Kidney epithelial cell (primary cell): ENCODE measurements at regions not wholly inside any gene's neighbourhood (a gene's known extent, or its start where the extent isn't known, plus 50 kb on each side); places are given as distances from the start of the nearest gene placed in this dataset.
"Not testable (repeated sequence)": the region's sequence is repeated elsewhere in the genome, so short reads cannot be mapped to it uniquely, and the experiment has no call there.

ENCODE experiments used
- DNase-seq: peaks from one replicate; pipeline ENCODE4 v3.0.0-alpha.2; 2010; ENCODE audit warnings: low read depth
- H3K27me3 ChIP-seq: 2 replicates; pipeline ENCODE4 v1.6.0; 2011; ENCODE audit warnings: low read length; ENCODE audit not compliant: control insufficient read depth, insufficient read depth
- H3K36me3 ChIP-seq: 2 replicates; pipeline ENCODE4 v1.5.1; 2011; ENCODE audit warnings: low read length; ENCODE audit not compliant: control insufficient read depth, insufficient read depth
- H3K4me3 ChIP-seq: 2 replicates; pipeline ENCODE4 v1.5.1; 2011; ENCODE audit warnings: low read depth, mild to moderate bottlenecking, control low read depth, low read length
- TF ChIP-seq, protein P1 (sequence below): IDR thresholded peaks from 2 replicates; pipeline ENCODE4 v1.5.1; 2011; ENCODE audit warnings: mild to moderate bottlenecking, moderate library complexity, low read length, control low read depth, inconsistent platforms; ENCODE audit not compliant: insufficient read depth, poor library complexity, severe bottlenecking

DNA sequence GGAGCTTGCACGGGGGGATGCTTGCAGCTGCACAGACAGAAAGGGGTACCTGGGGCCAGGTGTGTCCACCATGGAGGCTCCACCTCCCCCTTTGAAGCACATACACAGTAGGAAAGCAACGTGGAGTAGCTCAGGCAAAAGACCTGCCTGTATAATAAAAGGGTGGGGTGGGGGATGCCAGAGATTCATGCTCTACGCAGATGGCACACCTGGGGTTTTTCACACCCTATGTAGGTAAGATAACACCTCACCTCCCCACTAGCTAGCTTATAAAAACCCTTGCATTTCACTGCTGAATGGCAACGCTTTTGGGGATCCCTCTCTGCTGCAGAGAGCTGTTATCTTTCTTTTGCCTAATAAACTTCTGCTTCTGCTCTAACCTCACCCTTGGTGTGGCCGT lies 317.3 kb downstream of the KLF13 start:
- H3K4me3 ChIP-seq, H3K36me3 ChIP-seq, H3K27me3 ChIP-seq, DNase-seq: not testable (repeated sequence)

DNA sequence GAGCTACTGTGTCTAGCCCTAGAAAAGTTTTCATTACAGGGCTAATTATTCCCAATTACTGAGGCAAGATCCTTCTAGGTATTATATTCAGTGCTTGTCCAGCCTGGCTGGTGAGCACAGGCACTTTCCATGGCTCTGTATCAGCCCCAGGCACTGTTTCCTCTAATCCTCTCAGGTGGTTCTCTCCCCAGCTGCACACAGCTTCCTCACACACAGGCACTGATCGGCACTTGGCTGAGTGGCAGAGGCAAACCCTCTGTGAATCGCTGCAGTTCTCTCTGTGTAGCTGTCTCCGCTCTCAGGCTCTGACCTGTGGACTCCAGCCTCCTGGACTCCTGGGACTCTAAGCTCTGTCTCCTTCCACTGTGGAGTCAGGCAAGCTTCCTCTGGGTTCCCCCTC lies 318.1 kb downstream of the KLF13 start:
- H3K27me3 ChIP-seq, H3K4me3 ChIP-seq, H3K36me3 ChIP-seq, DNase-seq: not testable (repeated sequence)

DNA sequence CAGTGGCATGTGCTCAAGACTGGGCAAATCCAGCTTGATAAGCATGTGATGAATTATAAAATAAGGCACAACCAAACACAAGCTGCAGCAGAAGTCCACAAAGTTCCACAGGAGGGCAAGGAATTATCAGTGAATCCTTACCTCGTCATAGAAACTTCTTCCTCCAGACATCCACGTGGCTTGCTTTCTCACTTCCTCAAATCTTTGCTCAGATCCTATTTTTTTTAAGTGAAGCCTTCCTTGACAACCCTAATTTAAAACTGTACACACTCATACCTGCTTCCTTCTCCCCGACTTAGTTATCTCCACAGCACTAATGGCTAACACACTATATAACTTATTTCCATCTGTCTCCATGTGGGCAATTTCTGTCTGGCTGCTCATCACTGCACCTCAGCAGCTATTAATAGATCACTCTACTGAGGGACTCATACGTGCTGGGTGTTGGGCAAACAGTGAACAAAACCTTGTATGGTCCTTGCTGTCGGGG lies 320.7 kb downstream of the KLF13 start:
- not testable (repeated sequence) for DNase-seq, H3K27me3 ChIP-seq, H3K4me3 ChIP-seq, H3K36me3 ChIP-seq

DNA sequence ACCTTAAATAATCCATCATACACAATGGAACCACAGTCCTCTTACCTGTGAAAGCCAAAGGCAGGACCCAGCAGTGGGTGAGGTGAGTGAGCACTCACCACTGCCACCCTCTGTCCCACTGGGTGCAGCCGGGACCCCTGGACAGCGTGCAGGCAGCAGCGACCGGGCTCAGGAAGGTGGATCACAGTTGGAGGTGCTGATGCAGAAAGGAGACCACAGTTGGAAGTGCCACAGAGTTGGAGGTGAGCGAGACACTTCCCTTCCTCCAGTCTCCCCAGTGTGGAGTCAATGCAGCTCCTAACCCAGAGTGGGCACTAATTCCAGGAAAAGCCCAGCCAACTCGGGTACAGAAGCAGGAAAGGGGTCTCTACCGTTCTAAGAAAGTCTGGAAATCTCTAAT lies 323.0 kb downstream of the KLF13 start:
- H3K36me3 ChIP-seq, H3K4me3 ChIP-seq, DNase-seq, H3K27me3 ChIP-seq: not testable (repeated sequence)

DNA sequence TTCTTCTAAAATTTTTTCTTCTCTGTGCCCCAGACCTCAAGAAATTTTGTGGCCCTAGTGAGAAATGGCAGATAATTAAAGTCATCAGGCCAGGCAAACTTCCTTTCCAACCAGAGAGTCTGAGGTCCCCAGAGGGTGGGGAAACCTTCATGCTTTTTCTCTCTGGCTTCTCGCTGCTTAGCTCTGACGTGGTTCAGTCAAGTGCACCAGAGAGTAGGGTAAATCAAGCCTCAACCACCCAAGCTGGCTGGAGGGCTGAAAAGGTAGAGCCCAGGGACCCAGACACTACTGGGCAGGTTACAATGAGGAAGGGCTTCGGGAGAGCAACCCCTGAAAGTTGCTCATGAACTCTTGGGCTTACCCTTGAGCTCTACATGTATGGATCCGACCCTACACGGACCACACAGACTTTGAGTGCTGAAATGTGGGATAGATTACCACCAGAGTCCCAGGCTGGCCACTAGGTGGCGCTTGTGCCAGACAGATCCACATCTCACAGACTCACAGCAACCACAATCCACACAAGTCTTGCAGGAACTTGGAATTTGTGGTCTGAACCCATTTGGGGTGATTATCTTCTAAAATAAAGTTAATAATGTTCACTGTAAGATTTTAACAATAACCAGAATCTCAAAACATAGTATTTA lies 323.5 kb downstream of the KLF13 start:
- not testable (repeated sequence) for H3K27me3 ChIP-seq, H3K36me3 ChIP-seq, DNase-seq, H3K4me3 ChIP-seq
- TF ChIP-seq, protein P1, sequence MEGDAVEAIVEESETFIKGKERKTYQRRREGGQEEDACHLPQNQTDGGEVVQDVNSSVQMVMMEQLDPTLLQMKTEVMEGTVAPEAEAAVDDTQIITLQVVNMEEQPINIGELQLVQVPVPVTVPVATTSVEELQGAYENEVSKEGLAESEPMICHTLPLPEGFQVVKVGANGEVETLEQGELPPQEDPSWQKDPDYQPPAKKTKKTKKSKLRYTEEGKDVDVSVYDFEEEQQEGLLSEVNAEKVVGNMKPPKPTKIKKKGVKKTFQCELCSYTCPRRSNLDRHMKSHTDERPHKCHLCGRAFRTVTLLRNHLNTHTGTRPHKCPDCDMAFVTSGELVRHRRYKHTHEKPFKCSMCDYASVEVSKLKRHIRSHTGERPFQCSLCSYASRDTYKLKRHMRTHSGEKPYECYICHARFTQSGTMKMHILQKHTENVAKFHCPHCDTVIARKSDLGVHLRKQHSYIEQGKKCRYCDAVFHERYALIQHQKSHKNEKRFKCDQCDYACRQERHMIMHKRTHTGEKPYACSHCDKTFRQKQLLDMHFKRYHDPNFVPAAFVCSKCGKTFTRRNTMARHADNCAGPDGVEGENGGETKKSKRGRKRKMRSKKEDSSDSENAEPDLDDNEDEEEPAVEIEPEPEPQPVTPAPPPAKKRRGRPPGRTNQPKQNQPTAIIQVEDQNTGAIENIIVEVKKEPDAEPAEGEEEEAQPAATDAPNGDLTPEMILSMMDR, result peak; percentile 19

DNA sequence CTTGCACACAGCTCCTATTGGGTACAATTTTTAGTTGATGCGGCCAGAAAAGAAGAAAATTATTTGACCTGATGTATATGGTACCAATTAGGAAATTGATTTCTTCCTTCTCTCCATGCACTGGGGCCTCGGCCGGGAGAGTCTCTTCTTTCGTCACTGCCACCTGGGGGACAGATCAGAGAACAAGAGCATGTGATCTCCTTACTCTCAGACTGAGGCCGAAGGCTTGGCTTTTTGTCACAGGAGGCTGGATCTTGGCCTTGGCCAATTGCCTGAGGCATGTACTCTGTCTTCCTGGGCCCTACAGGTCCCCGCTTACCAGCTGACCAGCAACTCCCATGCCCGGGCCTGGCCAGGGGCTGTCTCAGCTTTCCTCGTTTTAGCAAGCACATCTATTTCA lies 330.3 kb downstream of the KLF13 start:
- not testable (repeated sequence) for DNase-seq, H3K36me3 ChIP-seq, H3K4me3 ChIP-seq, H3K27me3 ChIP-seq

DNA sequence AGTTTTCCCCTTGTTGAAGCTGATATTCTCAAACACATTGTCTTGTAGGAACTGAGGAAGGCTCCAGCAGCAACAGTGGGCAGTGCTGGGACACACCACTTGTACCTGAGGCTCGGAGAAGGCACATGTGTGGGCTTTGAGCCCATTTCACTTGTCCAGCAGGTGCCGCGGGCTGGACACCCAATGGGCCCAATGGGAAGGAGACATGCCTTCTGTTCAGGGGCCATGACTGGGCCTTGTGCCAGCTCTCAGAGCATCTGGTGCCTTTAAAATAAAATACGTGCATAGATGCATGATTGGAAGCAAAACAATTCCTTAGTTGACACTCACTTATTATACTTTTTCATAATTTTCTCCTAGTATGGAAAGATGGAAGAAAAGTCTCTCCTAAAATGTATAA lies 334.2 kb downstream of the KLF13 start:
- H3K27me3 ChIP-seq, result no peaks in the 10 kb centered on the region
- no peak overlapping the region for H3K4me3 ChIP-seq
- TF ChIP-seq, protein P1, result no peak
- DNase-seq, result no peak
- no peaks in the 10 kb centered on the region for H3K36me3 ChIP-seq

DNA sequence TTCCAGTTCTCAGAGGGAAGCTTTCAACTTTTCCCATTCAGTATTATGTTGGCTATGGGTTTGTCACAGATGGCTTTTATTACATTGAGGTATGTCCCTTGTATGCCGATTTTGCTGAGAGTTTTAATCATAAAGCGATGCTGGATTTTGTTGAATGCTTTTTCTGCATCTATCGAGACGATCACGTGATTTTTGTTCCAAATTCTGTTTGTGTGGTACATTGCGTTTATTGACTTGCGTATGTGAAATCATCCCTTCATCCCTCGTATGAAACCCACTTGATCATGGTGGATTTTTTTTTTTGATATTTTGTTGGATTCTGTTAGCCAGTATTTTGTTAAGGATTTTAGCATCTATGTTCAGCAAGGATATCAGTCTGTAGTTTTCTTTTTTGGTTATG lies 339.1 kb downstream of the KLF13 start:
- not testable (repeated sequence) for H3K4me3 ChIP-seq, H3K27me3 ChIP-seq, DNase-seq, H3K36me3 ChIP-seq

DNA sequence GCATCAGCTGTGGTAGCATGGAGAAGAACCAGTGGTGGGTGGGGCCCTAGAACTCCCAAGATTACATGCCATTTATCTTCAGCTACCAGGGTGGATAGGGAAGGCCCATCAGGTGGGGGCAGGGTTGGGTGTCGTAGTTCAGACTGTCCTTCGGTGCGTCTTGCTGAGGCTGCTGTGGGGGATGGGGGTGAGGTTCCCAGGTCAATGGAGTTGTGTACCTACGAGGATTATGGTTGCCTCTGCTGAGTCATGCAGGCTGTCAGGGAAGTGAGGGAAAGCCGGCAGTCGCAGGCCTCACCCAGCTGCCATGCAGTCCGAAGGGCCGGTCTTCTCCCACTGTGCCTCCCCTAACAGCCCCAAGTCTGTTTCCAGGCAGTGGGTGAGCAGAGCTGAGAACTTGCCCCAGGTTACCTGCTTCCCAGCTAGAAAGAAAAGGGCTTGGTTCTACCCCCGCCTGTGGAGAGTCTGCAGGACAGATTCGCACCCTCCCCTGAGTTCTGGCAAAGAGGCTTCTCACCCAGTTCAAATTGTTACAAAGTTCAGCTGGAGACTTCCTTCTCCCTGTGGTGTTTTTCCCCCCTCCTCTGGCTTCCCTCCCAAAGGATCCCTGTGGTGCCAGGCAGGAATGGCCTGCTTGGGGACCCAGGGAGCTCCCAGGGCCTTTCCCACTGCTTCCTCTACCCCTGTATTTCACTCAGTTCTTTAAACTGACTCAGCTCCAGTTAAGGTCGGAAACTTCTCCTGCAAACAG lies 342.7 kb downstream of the KLF13 start:
- not testable (repeated sequence) for DNase-seq, H3K36me3 ChIP-seq, H3K4me3 ChIP-seq, H3K27me3 ChIP-seq

DNA sequence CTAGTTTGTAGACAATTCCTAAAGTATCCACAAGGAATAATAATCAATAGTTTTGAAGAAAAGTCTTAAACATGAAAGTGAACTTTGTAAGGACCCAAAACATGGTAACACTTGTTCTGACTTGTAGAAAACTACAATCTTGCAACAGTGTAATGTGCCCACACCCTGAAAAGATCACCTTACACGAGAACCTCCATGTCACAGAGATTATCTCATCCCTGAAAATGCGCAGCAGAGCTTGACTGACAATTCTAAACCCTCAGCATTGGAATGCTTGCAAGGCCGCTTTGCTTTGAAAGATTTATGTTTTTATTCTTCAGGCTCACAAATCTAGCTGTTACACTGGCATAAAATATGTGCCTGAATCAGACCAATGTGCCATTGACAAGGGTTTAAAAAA lies 346.6 kb downstream of the KLF13 start:
- not testable (repeated sequence) for H3K36me3 ChIP-seq, DNase-seq, H3K4me3 ChIP-seq, H3K27me3 ChIP-seq

DNA sequence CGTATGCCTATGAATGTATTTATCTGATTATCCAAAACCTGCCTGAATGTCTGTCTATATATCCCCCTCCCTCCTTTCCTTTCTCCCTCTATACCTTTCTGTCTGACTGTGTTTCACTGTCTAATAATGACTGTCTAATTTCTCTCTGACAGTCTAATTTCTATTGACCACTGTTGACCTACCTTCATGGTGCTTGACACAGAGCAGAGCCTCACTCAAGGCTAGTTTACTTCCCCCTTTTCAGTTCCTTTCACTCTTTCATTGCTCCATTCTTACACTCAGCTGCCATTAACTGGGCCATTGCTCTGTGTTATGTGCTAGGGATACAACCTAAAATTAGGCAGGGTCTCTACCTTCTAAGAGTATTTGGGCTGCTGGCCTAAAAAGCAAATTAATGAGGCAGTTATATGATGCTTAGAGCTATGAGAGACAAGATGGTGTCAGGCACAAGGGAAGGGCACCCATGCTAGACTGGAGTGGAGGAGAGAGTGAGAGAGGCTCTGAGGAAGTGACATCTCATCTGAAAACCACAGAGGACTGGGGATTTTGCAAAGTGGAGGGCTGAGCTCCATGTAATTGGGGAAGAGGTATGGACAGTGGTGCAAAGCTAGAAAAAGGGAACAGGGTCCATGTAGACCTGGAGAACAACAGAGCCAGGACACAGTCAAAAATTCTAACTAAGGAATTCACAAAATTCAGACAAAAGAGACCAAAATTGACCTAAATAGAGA lies 348.6 kb upstream of the CHRNA7 start:
- H3K27me3 ChIP-seq, H3K36me3 ChIP-seq, DNase-seq, H3K4me3 ChIP-seq: not testable (repeated sequence)

DNA sequence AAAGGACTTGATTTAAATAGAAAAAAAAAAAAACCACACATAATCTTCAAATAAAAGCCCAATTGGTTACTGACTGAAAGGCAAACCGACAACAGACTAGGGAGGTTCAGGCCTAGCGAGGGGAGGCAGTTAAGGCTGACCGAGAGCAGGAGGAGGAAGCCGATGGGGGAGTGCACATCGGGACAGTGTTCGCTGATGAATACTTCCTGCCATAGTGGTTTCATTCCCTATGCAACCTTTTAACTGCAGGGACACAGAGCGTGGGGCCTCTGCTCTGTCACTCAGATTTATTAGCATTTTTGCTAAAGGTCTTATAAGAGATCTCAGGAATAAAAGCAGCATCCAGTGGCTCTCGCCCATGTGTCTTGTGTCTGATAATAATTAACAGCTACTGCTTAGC lies 343.2 kb upstream of the CHRNA7 start:
- H3K4me3 ChIP-seq, H3K27me3 ChIP-seq, H3K36me3 ChIP-seq, DNase-seq: not testable (repeated sequence)
